ENCODE measurements at regions not wholly inside any gene's neighbourhood (a gene's known extent, or its start where the extent isn't known, plus 50 kb on each side); places are given as distances from the start of the nearest gene placed in this dataset.

- no peak for TF ChIP-seq CTCF (IDR thresholded peaks at IDR 0.05)
- TF ChIP-seq PBX3 (IDR thresholded peaks at IDR 0.05), result no peak
- TF ChIP-seq SMC3 (IDR thresholded peaks at IDR 0.05; ENCODE audit: low read depth, low read length), result no peak
- TF ChIP-seq EZH2phosphoT487 (IDR thresholded peaks at IDR 0.05; ENCODE audit: borderline replicate concordance, low read depth), result no peak
- TF ChIP-seq EP300 (IDR thresholded peaks at IDR 0.05; ENCODE audit: borderline replicate concordance in 1 of 2, low read depth in 1 of 2, low read length in 1 of 2), result no peak
Measured at GRCh38 chr11:21650961-21651360, 541.9 kb upstream of the ANO5 start.
